ENCODE measurements at regions not wholly inside any gene's neighbourhood (a gene's known extent, or its start where the extent isn't known, plus 50 kb on each side); places are given as distances from the start of the nearest gene placed in this dataset.

DNA sequence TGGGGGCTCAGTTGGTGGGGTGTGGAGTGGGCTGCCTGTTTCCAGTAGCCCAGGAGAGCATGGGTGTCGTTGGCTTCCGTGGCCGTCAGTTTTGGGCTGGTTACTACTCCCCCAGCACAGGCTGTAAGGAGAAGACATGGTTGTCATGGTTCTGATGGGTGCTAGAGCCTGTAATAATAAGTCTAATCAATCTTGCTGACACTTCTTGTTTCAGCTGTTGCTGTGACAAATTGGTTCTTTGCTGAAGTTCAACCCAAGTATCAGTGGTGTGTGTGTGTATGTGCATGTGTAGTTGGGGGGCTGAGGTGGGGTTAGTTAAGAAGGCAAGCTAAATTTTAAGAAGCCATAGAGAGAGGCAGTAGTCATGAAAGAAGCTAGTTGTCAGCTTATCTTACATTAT, 61.3 kb upstream of the DBX1 start:
- peaks cover 18% of the 10 kb centered on the region; the same call in 1 of the 2 replicates for H3K27me3 ChIP-seq (ENCODE audit: low read depth, low read length)
- no peak for TF ChIP-seq CTCF (IDR thresholded peaks at IDR 0.05; ENCODE audit: low read depth, low read length)
- no peak for TF ChIP-seq EZH2phosphoT487 (IDR thresholded peaks at IDR 0.05; ENCODE audit: low read depth)
- no peaks in the 10 kb centered on the region for H3K9me3 ChIP-seq (ENCODE audit: insufficient read depth, low read length)
- H3K4me3 ChIP-seq (ENCODE audit: low read length), result no peak overlapping the region
- H4K20me1 ChIP-seq (ENCODE audit: insufficient read depth, low read length), result no peaks in the 10 kb centered on the region
- no peaks in the 10 kb centered on the region for H3K79me2 ChIP-seq (ENCODE audit: low read length)
- H3K4me2 ChIP-seq (ENCODE audit: low read length), result no peak overlapping the region
- H2AFZ ChIP-seq (ENCODE audit: low read depth, low read length), result no peak overlapping the region
- no peaks in the 10 kb centered on the region for H3K36me3 ChIP-seq (replicated peaks; ENCODE audit: low read depth, low read length)
- H3K27ac ChIP-seq (ENCODE audit: low read length), result no peak overlapping the region
- no peak overlapping the region for H3K9ac ChIP-seq (ENCODE audit: low read length)
- no peaks in the 10 kb centered on the region for H3K4me1 ChIP-seq (ENCODE audit: low read length)

DNA sequence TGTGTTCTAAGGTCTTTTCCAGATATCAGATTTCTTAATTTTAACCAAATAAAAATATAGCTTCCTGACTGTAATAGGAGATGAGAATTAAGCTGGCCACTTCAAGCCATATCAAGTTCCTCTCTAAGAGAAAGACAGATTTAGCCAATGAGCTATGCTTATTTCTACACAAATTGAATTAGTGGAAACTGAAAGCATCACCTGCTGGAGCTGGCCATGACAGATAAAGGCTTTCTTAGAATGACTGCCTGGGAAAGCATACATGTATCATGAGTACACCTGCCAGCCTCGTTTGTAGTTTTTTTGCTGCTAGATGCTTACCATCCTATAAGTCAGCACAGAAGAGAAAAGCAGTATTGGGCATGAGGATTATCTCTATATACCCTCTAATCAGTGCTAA, 53.5 kb upstream of the DBX1 start:
- H3K4me1 ChIP-seq (ENCODE audit: low read length), result peaks cover 14% of the 10 kb centered on the region
- no peak overlapping the region for H3K9ac ChIP-seq (ENCODE audit: low read length)
- no peaks in the 10 kb centered on the region for H3K36me3 ChIP-seq (replicated peaks; ENCODE audit: low read depth, low read length)
- H3K9me3 ChIP-seq (ENCODE audit: insufficient read depth, low read length), result no peaks in the 10 kb centered on the region
- no peak overlapping the region for H3K4me3 ChIP-seq (ENCODE audit: low read length)
- peaks cover 9% of the 10 kb centered on the region; the same call in 1 of the 2 replicates for H3K27me3 ChIP-seq (ENCODE audit: low read depth, low read length)
- TF ChIP-seq EZH2phosphoT487 (IDR thresholded peaks at IDR 0.05; ENCODE audit: low read depth), result no peak
- TF ChIP-seq CTCF (IDR thresholded peaks at IDR 0.05; ENCODE audit: low read depth, low read length), result no peak
- no peaks in the 10 kb centered on the region for H3K79me2 ChIP-seq (ENCODE audit: low read length)
- no peaks in the 10 kb centered on the region for H4K20me1 ChIP-seq (ENCODE audit: insufficient read depth, low read length)
- H3K27ac ChIP-seq (ENCODE audit: low read length), result no peak overlapping the region
- peak overlapping the region; percentile 12 for H3K4me2 ChIP-seq (ENCODE audit: low read length)
- no peak overlapping the region for H2AFZ ChIP-seq (ENCODE audit: low read depth, low read length)

- no peak overlapping the region for H3K4me2 ChIP-seq (ENCODE audit: low read length)
- H3K27ac ChIP-seq (ENCODE audit: low read length), result no peak overlapping the region
- H3K9ac ChIP-seq (ENCODE audit: low read length), result no peak overlapping the region
- no peak overlapping the region for H2AFZ ChIP-seq (ENCODE audit: low read depth, low read length)
- H3K4me3 ChIP-seq (ENCODE audit: low read length), result no peak overlapping the region
- H3K36me3 ChIP-seq (replicated peaks; ENCODE audit: low read depth, low read length), result no peaks in the 10 kb centered on the region
- no peaks in the 10 kb centered on the region for H3K9me3 ChIP-seq (ENCODE audit: insufficient read depth, low read length)
- no peaks in the 10 kb centered on the region for H3K79me2 ChIP-seq (ENCODE audit: low read length)
- no peaks in the 10 kb centered on the region for H4K20me1 ChIP-seq (ENCODE audit: insufficient read depth, low read length)
- H3K27me3 ChIP-seq (ENCODE audit: low read depth, low read length), result peaks cover 3% of the 10 kb centered on the region; the same call in 1 of the 2 replicates
- H3K4me1 ChIP-seq (ENCODE audit: low read length), result peaks cover 14% of the 10 kb centered on the region
- TF ChIP-seq EZH2phosphoT487 (IDR thresholded peaks at IDR 0.05; ENCODE audit: low read depth) (no peak), CTCF (IDR thresholded peaks at IDR 0.05; ENCODE audit: low read depth, low read length) (no peak)
These were observed 51.4 kb upstream of the DBX1 start for GRCh38 chr11:20211691-20212090.

Measured in OCI-LY3 (cell line).